ENCODE measurements at regions not wholly inside any gene's neighbourhood (a gene's known extent, or its start where the extent isn't known, plus 50 kb on each side); places are given as distances from the start of the nearest gene placed in this dataset.
"Not testable (repeated sequence)": the region's sequence is repeated elsewhere in the genome, so short reads cannot be mapped to it uniquely, and the experiment has no call there.

DNA sequence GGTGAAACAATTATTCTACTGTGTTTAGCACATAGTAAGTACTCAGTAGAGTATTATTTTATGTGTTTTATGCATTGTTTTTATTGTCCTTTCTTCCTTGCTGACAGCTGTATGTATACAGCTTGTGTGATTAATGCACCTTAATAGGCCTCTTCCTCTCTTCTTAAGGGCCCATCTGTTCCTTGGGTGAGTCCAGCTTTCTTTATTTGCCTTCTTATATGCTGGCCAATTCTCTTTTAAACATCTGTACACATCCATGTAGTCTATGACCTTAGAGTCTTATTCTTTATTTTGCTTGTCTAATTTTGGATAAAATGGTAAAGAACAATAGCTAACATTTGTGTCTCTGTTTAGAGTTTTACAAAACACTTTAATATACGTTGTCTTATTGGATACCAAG is 333.7 kb upstream of the MEIS1 start:
- DNase-seq: no peak

GRCh38 chr2:66095820-66096345 is 339.0 kb upstream of the MEIS1 start:
- DNase-seq: no peak

DNA sequence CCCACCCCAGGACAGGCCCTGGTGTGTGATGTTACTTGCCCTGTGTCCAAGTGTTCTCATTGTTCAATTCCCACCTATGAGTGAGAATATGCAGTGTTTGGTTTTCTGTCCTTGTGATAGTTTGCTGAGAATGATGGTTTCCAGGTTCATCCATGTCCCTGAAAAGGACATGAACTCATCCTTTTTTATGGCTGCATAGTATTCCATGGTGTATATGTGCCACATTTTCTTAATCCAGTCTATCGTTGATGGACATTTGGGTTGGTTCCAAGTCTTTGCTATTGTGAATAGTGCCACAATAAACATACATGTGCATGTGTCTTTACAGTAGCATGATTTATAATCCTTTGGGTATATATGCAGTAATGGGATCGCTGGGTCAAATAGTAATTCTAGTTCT is 340.2 kb upstream of the MEIS1 start:
- not testable (repeated sequence) for DNase-seq

GRCh38 chr2:66093371-66093770 is 341.6 kb upstream of the MEIS1 start:
- DNase-seq: no peak

GRCh38 chr2:66084948-66085590 is 349.9 kb upstream of the MEIS1 start:
- no peak for DNase-seq

- DNase-seq: no peak
These were observed 352.3 kb upstream of the MEIS1 start for GRCh38 chr2:66082581-66082980.

DNA sequence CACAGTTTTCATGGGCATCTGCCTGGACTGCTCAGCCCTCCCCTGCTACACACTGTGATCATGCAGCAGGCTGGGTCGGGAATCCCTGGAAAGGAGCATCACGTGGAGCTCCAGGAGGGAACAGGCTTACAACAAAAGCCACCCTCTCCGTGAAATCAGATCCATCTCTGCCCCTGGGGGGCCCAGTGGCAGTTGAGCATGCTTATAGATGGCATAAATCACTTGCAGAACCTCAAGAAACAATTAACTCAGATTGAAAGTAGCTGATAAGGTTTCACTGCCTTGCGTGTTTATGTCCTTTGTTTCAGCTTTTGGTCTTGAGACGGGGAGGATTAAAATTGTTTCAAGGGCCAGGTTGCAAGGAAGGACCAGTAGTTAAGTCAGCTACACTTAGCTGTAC is 354.8 kb upstream of the MEIS1 start:
- DNase-seq: peak; percentile 57

DNA sequence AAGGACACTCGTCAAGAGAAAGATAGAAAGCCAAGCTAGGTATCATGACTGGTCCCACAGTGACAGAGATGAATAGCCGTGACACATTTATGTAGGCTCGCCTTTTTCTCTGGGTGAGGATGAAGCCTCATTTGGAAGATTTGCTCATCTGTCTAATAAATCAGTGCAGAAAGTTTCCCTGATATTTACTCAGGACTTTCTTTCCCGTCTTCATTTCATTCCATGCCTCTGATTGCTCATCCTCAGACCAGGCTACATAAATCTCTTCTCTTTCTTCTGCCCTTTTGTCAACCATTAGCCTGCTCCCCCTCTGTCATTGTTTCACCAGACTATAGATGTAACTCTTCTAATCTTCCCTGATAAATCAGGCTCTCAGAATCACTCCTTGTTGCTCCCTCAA is 361.8 kb upstream of the MEIS1 start:
- peak; percentile 82 for DNase-seq

GRCh38 chr2:66070721-66071602 is 364.0 kb upstream of the MEIS1 start:
- peak; percentile 72 for DNase-seq

DNA sequence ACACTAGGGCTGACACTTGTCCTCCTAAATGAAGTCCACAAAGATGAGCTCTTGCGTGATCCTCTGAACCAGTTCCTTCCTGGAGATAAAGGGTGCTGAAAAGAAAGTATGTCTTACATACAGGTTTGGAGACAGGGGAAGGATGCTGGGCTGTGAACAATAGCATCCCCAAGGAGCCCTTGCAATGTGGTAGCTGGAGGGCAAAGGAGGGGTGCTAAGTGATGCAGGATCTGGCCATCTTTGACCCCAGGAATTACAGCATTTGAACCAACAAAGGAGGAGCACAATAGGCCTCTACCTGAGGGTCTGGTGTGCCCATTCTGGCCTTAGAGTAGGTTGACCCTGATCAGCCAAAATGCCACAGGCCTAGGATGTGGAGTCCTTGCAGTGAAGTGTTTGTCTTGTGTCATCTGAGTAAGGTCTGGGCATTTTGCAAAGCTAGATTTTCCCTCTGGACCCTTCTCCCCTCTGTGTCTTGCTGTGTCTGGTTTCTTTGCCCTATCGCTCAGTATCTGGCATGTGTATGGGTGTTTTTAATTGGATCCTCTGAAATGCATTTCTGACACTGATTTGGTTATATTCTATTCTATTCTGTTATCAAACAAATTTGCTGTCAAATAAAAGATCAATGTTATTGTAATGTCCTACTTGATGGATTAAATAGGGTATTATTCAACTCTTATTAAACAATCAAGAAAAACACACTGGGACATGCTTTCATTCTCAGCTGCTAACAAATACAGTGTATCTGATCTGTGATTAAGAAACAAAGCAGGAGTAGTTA is 364.8 kb upstream of the MEIS1 start:
- DNase-seq: no peak

DNA sequence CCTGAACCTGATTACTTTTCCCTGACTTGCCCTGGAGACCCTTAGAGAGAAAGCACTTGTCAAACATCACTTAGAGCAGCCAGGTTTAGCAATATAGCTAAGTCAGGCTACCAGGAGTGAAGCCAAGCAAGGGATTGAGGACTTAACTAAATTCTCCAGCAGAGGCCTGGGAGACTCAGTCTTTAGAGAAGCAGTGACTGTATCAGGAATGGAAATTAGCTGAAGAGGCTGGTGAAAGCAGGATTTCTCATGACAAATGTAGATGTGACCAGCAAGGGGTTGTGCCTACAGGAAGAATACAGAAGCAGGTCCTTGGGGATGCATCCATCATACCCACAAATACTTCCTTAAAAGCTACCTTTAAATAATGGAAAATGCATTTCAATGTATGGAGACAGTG is 368.9 kb upstream of the MEIS1 start:
- DNase-seq: no peak

GRCh38 chr2:66059332-66059731 is 375.6 kb upstream of the MEIS1 start:
- no peak for DNase-seq

DNA sequence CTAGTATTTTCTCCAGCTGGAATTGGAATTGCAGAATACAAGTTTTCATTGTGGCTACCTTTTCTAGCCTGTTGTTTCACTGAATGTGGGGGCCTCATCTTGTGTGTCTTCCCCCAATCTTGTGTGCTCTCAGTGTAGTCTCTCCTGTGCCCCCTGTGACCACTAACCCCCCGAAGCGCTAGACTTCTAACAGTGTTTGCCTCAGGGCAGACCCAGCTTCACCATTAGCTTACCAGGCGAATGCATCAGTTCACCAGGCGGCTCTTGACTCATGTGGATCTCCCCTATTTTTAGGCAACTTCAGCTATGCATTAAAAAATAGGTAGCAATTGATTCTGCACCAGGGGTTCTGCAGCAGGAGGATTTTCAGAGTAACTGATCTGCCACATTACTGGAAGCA is 376.2 kb upstream of the MEIS1 start:
- DNase-seq: no peak

DNA sequence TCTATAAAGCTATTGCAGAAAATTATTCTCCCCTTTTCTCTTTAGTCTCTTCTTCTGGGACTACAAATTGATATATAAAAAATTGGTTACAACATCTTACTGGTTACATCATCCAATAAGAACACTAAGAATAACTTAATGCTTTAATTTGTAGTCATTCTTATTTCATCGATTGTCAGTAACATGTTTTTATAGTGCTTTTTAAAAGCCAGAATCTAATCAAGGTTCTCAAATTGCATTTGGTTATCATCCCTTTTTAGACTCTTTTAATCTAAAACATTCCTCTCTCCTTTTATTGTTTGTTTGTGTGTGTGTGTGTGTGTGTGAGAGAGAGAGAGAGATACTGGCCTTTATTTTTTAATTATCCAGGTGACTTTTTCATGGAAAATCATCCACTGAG is 377.1 kb upstream of the MEIS1 start:
- DNase-seq: no peak

DNA sequence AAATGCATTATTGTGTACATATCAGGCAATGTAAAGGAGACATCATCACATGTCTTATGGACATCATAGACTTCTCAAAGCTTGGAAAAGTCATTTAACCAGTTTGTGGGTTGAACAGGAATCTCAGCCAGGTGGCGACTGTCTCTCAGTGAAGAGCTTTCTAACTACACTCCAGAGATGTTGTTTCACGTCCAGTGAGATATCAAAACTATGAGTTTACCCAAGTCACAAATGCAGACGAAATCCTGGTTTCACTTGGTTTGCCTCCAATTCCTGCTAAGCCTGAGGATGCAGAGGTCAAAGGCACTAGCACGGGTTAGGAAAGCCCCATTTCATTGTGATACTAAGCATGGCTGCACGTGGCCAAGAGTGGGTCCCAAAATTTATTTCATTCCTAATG is 384.5 kb upstream of the MEIS1 start:
- DNase-seq: no peak

DNA sequence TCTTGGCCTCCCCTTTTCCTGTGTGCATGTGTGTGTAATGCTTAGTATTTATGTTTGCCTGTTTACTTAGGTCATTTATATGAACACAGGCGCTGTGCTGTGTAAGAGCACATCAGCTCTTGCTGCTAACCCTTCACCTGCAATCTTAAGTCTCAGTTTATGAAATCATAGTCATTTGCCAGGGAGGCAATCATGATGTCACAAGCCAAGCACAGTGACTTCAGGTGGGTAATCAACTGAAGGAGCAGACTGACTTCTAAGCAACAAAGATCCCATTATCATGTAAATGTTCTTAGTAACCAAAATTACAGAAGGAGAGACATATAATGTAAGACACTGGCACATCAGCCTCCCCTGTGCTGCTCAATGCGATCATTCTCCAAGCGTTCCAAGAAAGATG is 386.3 kb upstream of the MEIS1 start:
- no peak for DNase-seq

GRCh38 chr2:66041902-66042657 is 392.8 kb upstream of the MEIS1 start:
- no peak for DNase-seq

GRCh38 chr2:66036948-66037347 is 398.0 kb upstream of the MEIS1 start:
- no peak for DNase-seq

- no peak for DNase-seq
These were observed 400.5 kb upstream of the MEIS1 start for GRCh38 chr2:66034467-66034866.

DNA sequence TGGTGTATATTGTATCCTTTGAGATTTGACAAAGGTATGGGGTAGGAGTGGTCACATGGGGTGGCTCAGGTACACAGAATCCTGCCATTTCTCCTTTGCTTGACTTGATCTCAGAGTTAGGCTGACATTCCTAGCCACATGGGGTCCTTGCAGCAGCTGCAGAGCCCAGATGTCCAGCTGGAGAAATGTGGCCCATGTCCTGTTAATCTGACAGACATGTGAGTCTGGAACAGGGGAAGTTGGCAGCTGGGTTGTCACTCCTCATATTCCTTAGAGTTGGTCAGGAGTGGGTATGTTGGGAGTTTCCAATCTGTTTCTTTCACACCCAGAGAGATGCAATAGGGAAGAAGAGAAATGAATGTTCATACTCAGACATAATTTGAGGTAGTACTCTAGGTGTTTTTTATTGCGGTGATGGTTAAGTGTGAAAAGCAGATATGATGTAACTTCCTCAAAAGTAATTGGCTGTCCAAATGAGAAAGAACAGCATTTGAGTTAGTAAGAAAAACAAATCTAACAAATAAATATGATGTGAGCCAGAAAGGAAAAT is 402.6 kb upstream of the MEIS1 start:
- no peak for DNase-seq

GRCh38 chr2:66031236-66031635 is 403.7 kb upstream of the MEIS1 start:
- DNase-seq: no peak

- DNase-seq: no peak
These were observed 404.4 kb upstream of the MEIS1 start for GRCh38 chr2:66030553-66030952.

Data from left kidney (tissue), 1 donor.